Adrenal gland (tissue), 9 donors: ENCODE measurements at regions not wholly inside any gene's neighbourhood (a gene's known extent, or its start where the extent isn't known, plus 50 kb on each side); places are given as distances from the start of the nearest gene placed in this dataset.

Experiments
- DNase-seq, 7 donors: peaks; one replicate each; pipeline ENCODE4 v3.0.0-alpha.2; 2019 to 2020
- H3K27ac ChIP-seq, 5 donors: fragments of 200-600 bp; sonication (generic) in 4 of 5; 1 replicate in 3 of 5; 2 replicates in 2 of 5; pipeline versions ENCODE4 v1.5.1 to v1.8.0; 2016 to 2020; ENCODE audit warnings: mild to moderate bottlenecking in 1 of 5
- H3K27me3 ChIP-seq: fragments of 200-600 bp; 2 replicates; pipeline ENCODE4 v1.8.0; 2021
- H3K36me3 ChIP-seq, 2 donors: fragments of 200-600 bp; replicated peaks in 1 of 2; 1 replicate in 1 of 2; 2 replicates in 1 of 2; pipeline versions ENCODE4 v1.5.1 to v1.8.0; 2018 to 2022
- H3K4me1 ChIP-seq, 2 donors: fragments of 200-600 bp; replicated peaks in 1 of 2; 1 replicate in 1 of 2; 2 replicates in 1 of 2; pipeline versions ENCODE4 v1.5.1 to v1.8.0; 2018 to 2021
- H3K4me3 ChIP-seq, 4 donors: fragments of 200-600 bp; sonication (generic) in 3 of 4; one replicate each; pipeline ENCODE4 v1.5.1; 2016 to 2018
- H3K9me3 ChIP-seq, 3 donors: fragments of 200-600 bp; sonication (generic) in 1 of 3; replicated peaks in 1 of 3; 1 replicate in 2 of 3; 2 replicates in 1 of 3; pipeline versions ENCODE4 v1.5.1 to v1.8.0; 2016 to 2021
- POLR2A ChIP-seq, 2 donors: fragments of 450-650 bp; IDR thresholded peaks; one replicate each; pipeline ENCODE4 v1.6.1; 2017; ENCODE audit warnings: antibody characterized with exemption in 2 of 2, mild to moderate bottlenecking in 2 of 2, moderate library complexity in 1 of 2
- WGBS, 4 donors: extraction: QIAGEN DNeasy Blood & Tissue Kit in 2 of 4; methylation state at CpG; one replicate each; pipeline versions ENCODE4 v1.1.5 to v1.1.7; 2013 to 2017; 5-methylcytosine and 5-hydroxymethylcytosine counted together
- intact Hi-C, 2 donors: fragments of 100-400 bp; cut with DNase I; formaldehyde crosslinking; loops; one replicate each; pipeline versions ENCODE4 v1.14.1 to v1.15.0; 2022 to 2023
- TF ChIP-seq, protein P1 (sequence below), 6 experiments: fragments of 450-650 bp in 4 of 6; fragments of 200-600 bp in 2 of 6; sonication (generic) in 1 of 6; IDR thresholded peaks; 1 replicate in 5 of 6; 2 replicates in 1 of 6; pipeline versions ENCODE4 v1.5.1 to v1.8.0; 2016 to 2021; ENCODE audit warnings: antibody characterized with exemption in 6 of 6, mild to moderate bottlenecking in 2 of 6, moderate library complexity in 1 of 6
- donor health status: healthy with polysubstance abuse.
- donor health status: Bipolar disorder and iron deficiency.
- donor health status: DM: yes; HTN: yes; CAD: no.
- donor health status: DM: no; HTN: no; CAD: no.
- donor health status: DM: no; HTN: no; CAD: no.

DNA sequence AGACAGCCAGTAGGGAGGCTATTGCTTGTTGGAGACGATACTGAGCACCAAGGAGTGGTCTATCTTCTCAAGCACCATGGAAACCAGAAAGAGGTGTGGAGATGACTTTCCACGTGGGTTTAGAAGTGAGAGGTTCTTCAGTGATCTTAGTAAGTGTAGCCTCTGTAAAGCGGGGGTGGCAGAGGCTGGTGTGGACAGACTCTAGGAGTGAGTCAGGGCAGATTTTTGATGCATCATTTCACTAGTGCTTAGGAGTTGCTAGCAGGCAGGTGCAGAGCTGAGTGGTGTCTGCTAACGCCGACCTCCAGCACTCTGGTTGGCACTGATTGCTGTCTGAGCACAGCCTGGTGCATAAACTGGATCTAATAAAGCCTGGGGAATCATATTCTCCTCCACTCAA lies 78.4 kb upstream of the ADO start:
- no peak overlapping the region for H3K4me3 ChIP-seq
- no peaks in the 10 kb centered on the region for H3K9me3 ChIP-seq
- TF ChIP-seq POLR2A (IDR thresholded peaks at IDR 0.05), result no peak
- TF ChIP-seq, protein P1, sequence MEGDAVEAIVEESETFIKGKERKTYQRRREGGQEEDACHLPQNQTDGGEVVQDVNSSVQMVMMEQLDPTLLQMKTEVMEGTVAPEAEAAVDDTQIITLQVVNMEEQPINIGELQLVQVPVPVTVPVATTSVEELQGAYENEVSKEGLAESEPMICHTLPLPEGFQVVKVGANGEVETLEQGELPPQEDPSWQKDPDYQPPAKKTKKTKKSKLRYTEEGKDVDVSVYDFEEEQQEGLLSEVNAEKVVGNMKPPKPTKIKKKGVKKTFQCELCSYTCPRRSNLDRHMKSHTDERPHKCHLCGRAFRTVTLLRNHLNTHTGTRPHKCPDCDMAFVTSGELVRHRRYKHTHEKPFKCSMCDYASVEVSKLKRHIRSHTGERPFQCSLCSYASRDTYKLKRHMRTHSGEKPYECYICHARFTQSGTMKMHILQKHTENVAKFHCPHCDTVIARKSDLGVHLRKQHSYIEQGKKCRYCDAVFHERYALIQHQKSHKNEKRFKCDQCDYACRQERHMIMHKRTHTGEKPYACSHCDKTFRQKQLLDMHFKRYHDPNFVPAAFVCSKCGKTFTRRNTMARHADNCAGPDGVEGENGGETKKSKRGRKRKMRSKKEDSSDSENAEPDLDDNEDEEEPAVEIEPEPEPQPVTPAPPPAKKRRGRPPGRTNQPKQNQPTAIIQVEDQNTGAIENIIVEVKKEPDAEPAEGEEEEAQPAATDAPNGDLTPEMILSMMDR (IDR thresholded peaks at IDR 0.05), result no peak
- no peak for DNase-seq
- no peaks in the 10 kb centered on the region for H3K27me3 ChIP-seq
- H3K4me1 ChIP-seq, result no peaks in the 10 kb centered on the region
- H3K27ac ChIP-seq, result no peak overlapping the region
- H3K36me3 ChIP-seq, result no peaks in the 10 kb centered on the region
- intact Hi-C loops, result no loop called here
- WGBS, 4 donors, result 75 to 79% (median 76%) methylated on average over 3 to 5 of the region's 5 CpGs

DNA sequence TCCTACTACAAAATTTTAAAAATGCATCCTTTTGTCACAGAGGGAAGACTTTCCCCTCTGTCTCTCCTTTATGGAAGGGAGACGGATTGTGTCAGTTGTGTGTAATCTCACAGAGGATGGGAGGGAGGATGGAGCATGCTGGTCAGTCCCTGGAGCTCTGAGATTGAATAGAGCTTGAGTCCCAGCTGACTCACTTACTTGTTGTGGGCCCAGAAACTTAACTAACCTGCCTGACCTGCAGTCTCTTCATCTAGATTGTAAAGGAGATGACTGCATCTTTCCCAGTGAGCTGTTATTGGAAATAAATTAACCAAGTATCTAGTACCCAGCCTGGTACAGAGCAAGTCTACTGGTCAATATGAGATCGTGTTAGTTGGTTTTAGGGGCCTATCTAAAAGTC lies 77.9 kb upstream of the ADO start:
- TF ChIP-seq, protein P1 (IDR thresholded peaks at IDR 0.05), result no peak
- TF ChIP-seq POLR2A (IDR thresholded peaks at IDR 0.05), result no peak
- Histone ChIP-seq H3K4me1 (no peaks in the 10 kb centered on the region), H3K27ac (no peak overlapping the region), H3K4me3 (no peak overlapping the region), H3K9me3 (no peaks in the 10 kb centered on the region), H3K27me3 (no peaks in the 10 kb centered on the region), H3K36me3 (no peaks in the 10 kb centered on the region)
- WGBS, 4 donors, result 71 to 89% (median 81%) methylated on average over 2 of the region's 2 CpGs
- intact Hi-C loops, result no loop called here
- DNase-seq, result no peak

DNA sequence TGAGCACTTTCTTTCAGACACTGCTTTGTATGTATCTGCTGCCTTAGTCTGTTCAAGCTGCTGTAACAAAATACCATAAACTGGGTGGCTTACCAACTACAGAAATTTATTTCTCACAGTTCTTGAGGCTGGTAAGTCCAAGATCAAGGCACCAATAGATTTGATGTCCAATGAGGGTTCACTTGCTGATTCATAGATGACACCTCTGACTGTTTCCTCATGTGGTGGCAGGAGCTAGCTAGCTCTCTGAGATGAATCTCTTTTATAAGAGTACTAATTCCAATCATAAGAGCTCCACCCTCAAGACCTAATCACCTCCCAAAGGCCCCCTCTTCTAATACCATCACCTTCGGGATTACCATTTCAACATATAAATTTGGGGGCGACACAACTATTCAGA lies 76.6 kb upstream of the ADO start:
- intact Hi-C loops, result no loop called here
- 85 to 97% (median 92%) methylated on average over 2 of the region's 2 CpGs for WGBS, 4 donors
- Histone ChIP-seq H3K9me3 (no peaks in the 10 kb centered on the region), H3K27ac (no peak overlapping the region), H3K4me3 (no peak overlapping the region), H3K4me1 (no peaks in the 10 kb centered on the region), H3K36me3 (no peaks in the 10 kb centered on the region), H3K27me3 (no peaks in the 10 kb centered on the region)
- TF ChIP-seq, protein P1 (IDR thresholded peaks at IDR 0.05), result no peak
- TF ChIP-seq POLR2A (IDR thresholded peaks at IDR 0.05), result no peak
- no peak for DNase-seq

DNA sequence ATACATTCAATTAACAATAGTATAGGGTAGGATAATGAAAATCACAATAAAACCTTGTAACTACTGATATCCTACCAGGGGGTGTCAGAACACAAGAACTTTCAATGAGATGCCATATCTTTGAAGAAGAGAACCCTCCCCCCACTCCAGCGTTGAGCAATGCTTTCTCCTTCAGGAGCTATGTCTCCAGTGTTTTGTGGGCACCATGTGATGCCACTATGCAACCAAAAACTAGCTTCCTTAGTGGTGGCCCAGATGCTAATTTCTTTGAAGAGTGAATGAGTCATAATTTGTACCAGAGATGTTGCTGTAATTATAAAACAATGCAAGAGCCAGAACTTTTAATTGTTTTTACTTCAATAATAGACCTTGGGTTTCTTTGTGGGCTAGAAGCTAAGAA lies 76.0 kb upstream of the ADO start:
- Histone ChIP-seq H3K36me3 (no peaks in the 10 kb centered on the region), H3K27ac (no peak overlapping the region), H3K9me3 (no peaks in the 10 kb centered on the region), H3K4me3 (no peak overlapping the region), H3K4me1 (no peaks in the 10 kb centered on the region), H3K27me3 (no peaks in the 10 kb centered on the region)
- no peak for TF ChIP-seq POLR2A (IDR thresholded peaks at IDR 0.05)
- TF ChIP-seq, protein P1 (IDR thresholded peaks at IDR 0.05), result no peak
- intact Hi-C loops, result no loop called here
- peak in 2 of 7 donors; percentile 10 to 25 for DNase-seq
- WGBS, 4 donors, result 71 to 85% (median 77%) methylated on average over 1 of the region's 1 CpG
